Adrenal gland (tissue), 9 donors: ENCODE measurements at regions not wholly inside any gene's neighbourhood (a gene's known extent, or its start where the extent isn't known, plus 50 kb on each side); places are given as distances from the start of the nearest gene placed in this dataset.

ENCODE experiments used
- DNase-seq, 7 donors: peaks; one replicate each; pipeline ENCODE4 v3.0.0-alpha.2; 2019 to 2020
- H3K27ac ChIP-seq, 5 donors: fragments of 200-600 bp; sonication (generic) in 4 of 5; 1 replicate in 3 of 5; 2 replicates in 2 of 5; pipeline versions ENCODE4 v1.5.1 to v1.8.0; 2016 to 2020; ENCODE audit warnings: mild to moderate bottlenecking in 1 of 5
- H3K27me3 ChIP-seq: fragments of 200-600 bp; 2 replicates; pipeline ENCODE4 v1.8.0; 2021
- H3K36me3 ChIP-seq, 2 donors: fragments of 200-600 bp; replicated peaks in 1 of 2; 1 replicate in 1 of 2; 2 replicates in 1 of 2; pipeline versions ENCODE4 v1.5.1 to v1.8.0; 2018 to 2022
- H3K4me1 ChIP-seq, 2 donors: fragments of 200-600 bp; replicated peaks in 1 of 2; 1 replicate in 1 of 2; 2 replicates in 1 of 2; pipeline versions ENCODE4 v1.5.1 to v1.8.0; 2018 to 2021
- H3K4me3 ChIP-seq, 4 donors: fragments of 200-600 bp; sonication (generic) in 3 of 4; one replicate each; pipeline ENCODE4 v1.5.1; 2016 to 2018
- H3K9me3 ChIP-seq, 3 donors: fragments of 200-600 bp; sonication (generic) in 1 of 3; replicated peaks in 1 of 3; 1 replicate in 2 of 3; 2 replicates in 1 of 3; pipeline versions ENCODE4 v1.5.1 to v1.8.0; 2016 to 2021
- CTCF ChIP-seq, 6 experiments: fragments of 450-650 bp in 4 of 6; fragments of 200-600 bp in 2 of 6; sonication (generic) in 1 of 6; IDR thresholded peaks; 1 replicate in 5 of 6; 2 replicates in 1 of 6; pipeline versions ENCODE4 v1.5.1 to v1.8.0; 2016 to 2021; ENCODE audit warnings: antibody characterized with exemption in 6 of 6, mild to moderate bottlenecking in 2 of 6, moderate library complexity in 1 of 6
- POLR2A ChIP-seq, 2 donors: fragments of 450-650 bp; IDR thresholded peaks; one replicate each; pipeline ENCODE4 v1.6.1; 2017; ENCODE audit warnings: antibody characterized with exemption in 2 of 2, mild to moderate bottlenecking in 2 of 2, moderate library complexity in 1 of 2
- WGBS, 4 donors: extraction: QIAGEN DNeasy Blood & Tissue Kit in 2 of 4; methylation state at CpG; one replicate each; pipeline versions ENCODE4 v1.1.5 to v1.1.7; 2013 to 2017; 5-methylcytosine and 5-hydroxymethylcytosine counted together
- intact Hi-C, 2 donors: fragments of 100-400 bp; cut with DNase I; formaldehyde crosslinking; loops; one replicate each; pipeline versions ENCODE4 v1.14.1 to v1.15.0; 2022 to 2023
- donor health status: healthy with polysubstance abuse.
- donor health status: Bipolar disorder and iron deficiency.
- donor health status: DM: yes; HTN: yes; CAD: no.
- donor health status: DM: no; HTN: no; CAD: no.
- donor health status: DM: no; HTN: no; CAD: no.

- TF ChIP-seq CTCF (IDR thresholded peaks at IDR 0.05) = no peak
- no peak for TF ChIP-seq POLR2A (IDR thresholded peaks at IDR 0.05)
- H3K9me3 ChIP-seq = peaks cover 0 to 10% (median 0%) of the 10 kb centered on the region in 3 donors
- intact Hi-C loops = no loop called here
- no peak overlapping the region for H3K4me3 ChIP-seq
- H3K27me3 ChIP-seq = no peaks in the 10 kb centered on the region
- DNase-seq = no peak
- no peak overlapping the region for H3K27ac ChIP-seq
- H3K36me3 ChIP-seq = no peaks in the 10 kb centered on the region
- WGBS, 4 donors = 39 to 63% (median 56%) methylated on average over 1 to 4 of the region's 4 CpGs
- H3K4me1 ChIP-seq = no peaks in the 10 kb centered on the region
Measured at GRCh38 chr20:60976913-60977312, 275.1 kb upstream of the CDH4 start.

DNA sequence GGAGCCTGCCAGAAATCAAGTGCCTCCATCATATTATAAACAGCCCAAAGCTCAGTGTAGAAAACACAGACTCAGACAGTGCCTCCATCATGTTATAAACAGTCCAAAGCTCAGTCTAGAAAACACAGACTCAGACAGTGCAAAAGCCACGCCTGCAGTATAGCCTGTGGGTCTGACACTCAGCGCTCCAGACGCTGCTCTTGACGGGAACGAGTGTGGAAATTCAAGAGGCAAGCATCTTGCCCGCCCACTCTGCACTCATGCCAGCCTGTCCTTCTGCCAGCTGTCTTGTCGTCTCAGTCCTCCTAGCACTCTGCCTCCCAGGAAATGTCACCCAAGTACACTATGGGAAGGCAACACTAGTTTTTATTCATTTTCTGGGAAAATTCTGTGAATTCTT is 274.2 kb upstream of the CDH4 start:
- Histone ChIP-seq H3K27ac (no peak overlapping the region), H3K27me3 (no peaks in the 10 kb centered on the region), H3K4me3 (no peak overlapping the region), H3K9me3 (peaks cover 0 to 10% (median 0%) of the 10 kb centered on the region in 3 donors), H3K36me3 (no peaks in the 10 kb centered on the region), H3K4me1 (no peaks in the 10 kb centered on the region)
- intact Hi-C loops = no loop called here
- TF ChIP-seq POLR2A (IDR thresholded peaks at IDR 0.05) (no peak), CTCF (IDR thresholded peaks at IDR 0.05) (no peak)
- DNase-seq = no peak
- WGBS, 4 donors = 72 to 84% (median 77%) methylated on average over 7 of the region's 7 CpGs

DNA sequence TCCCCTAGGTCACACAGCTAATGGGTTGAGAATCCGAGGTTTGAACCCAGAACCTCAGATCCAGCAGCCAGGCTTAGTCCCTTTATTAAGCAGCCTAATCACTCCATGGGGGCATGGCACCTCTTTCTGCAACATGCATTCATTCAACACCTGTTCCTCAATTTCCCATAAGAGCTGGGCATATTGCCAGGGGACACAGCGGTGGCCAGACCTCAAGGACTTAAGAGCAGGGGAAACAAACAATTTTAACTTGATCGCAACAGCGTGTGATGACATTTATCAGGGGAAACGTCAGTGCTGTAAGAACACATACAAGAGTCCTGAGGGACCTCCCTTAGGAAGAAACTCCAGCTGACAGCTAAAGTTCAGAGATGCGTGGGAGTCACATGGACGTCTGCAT is 267.4 kb upstream of the CDH4 start:
- no peaks in the 10 kb centered on the region for H3K27me3 ChIP-seq
- 37 to 53% (median 45%) methylated on average over 7 of the region's 7 CpGs for WGBS, 4 donors
- no peak overlapping the region for H3K4me3 ChIP-seq
- intact Hi-C loops = no loop called here
- H3K27ac ChIP-seq = no peak overlapping the region
- no peaks in the 10 kb centered on the region for H3K36me3 ChIP-seq
- no peak for TF ChIP-seq POLR2A (IDR thresholded peaks at IDR 0.05)
- no peak for TF ChIP-seq CTCF (IDR thresholded peaks at IDR 0.05)
- no peak for DNase-seq
- H3K4me1 ChIP-seq = no peaks in the 10 kb centered on the region
- peaks cover 0 to 3% (median 0%) of the 10 kb centered on the region in 3 donors for H3K9me3 ChIP-seq

GRCh38 chr20:60986506-60987156 is 265.4 kb upstream of the CDH4 start:
- no peaks in the 10 kb centered on the region for H3K27me3 ChIP-seq
- intact Hi-C loops = no loop called here
- H3K4me1 ChIP-seq = no peaks in the 10 kb centered on the region
- no peak overlapping the region for H3K4me3 ChIP-seq
- no peaks in the 10 kb centered on the region for H3K36me3 ChIP-seq
- TF ChIP-seq CTCF (IDR thresholded peaks at IDR 0.05) (no peak), POLR2A (IDR thresholded peaks at IDR 0.05) (no peak)
- H3K9me3 ChIP-seq = no peaks in the 10 kb centered on the region
- H3K27ac ChIP-seq = no peak overlapping the region
- 73 to 79% (median 76%) methylated on average over 12 of the region's 12 CpGs for whole genome bisulfite sequencing, 4 donors
- DNase-seq = no peak
